ENCODE measurements at regions not wholly inside any gene's neighbourhood (a gene's known extent, or its start where the extent isn't known, plus 50 kb on each side); places are given as distances from the start of the nearest gene placed in this dataset.

- Histone ChIP-seq H2AFZ (ENCODE audit: low read depth) (no peak overlapping the region), H3K27ac (ENCODE audit: low read depth in 2 of 2, low read length in 1 of 2) (peak overlapping the region in 1 of 2 experiments; percentile 74; a peak in 2 of 4 replicates), H3K27me3 (ENCODE audit: insufficient read depth) (no peaks in the 10 kb centered on the region), H4K20me1 (ENCODE audit: insufficient read depth) (no peaks in the 10 kb centered on the region), H3F3A (replicated peaks; ENCODE audit: insufficient read depth) (no peaks in the 10 kb centered on the region), H3K79me2 (ENCODE audit: insufficient read depth) (no peaks in the 10 kb centered on the region), H3K4me1 (ENCODE audit: control insufficient read depth in 1 of 2, insufficient read depth in 2 of 2, low read depth in 1 of 2, low read length in 1 of 2) (peaks cover 0 to 39% of the 10 kb centered on the region in 2 experiments; a peak in 2 of 4 replicates), H3K9ac (no peak overlapping the region), H3K36me3 (replicated peaks in 1 of 2; ENCODE audit: control insufficient read depth in 1 of 2, insufficient read depth in 2 of 2, low read length in 1 of 2) (no peaks in the 10 kb centered on the region), H3K4me2 (no peak overlapping the region), H3K9me3 (no peaks in the 10 kb centered on the region), H3K9me2 (no peaks in the 10 kb centered on the region), H3K4me3 (ENCODE audit: low read depth in 2 of 2, low read length in 1 of 2) (no peak overlapping the region)
- TF ChIP-seq POLR2AphosphoS5 (IDR thresholded peaks at IDR 0.05; ENCODE audit: low read depth, low read length): no peak
- TF ChIP-seq MXI1 (IDR thresholded peaks at IDR 0.05; ENCODE audit: low read depth, low read length): no peak
- TF ChIP-seq USF1 (IDR thresholded peaks at IDR 0.05; ENCODE audit: borderline replicate concordance, low read depth): no peak
- no peak for TF ChIP-seq REST (IDR thresholded peaks at IDR 0.05; ENCODE audit: low read depth, low read length)
- ChIA-PET CTCF (interaction anchor here (0.9 to 3.8 kb wide), 10 partner anchors 9 to 929 kb away, joined by 3 to 16 read pairs (median 4); no protein-coding TSS in a partner anchor), POLR2A (no interaction called here)
- no peak for DNase-seq
- WGBS (ENCODE audit: low lambda C conversion rate): 41% methylated on average over 19 of the region's 21 CpGs
Observed at GRCh38 chr2:584863-585823, 92.1 kb downstream of the TMEM18 start.

- H3K4me2 ChIP-seq: no peak overlapping the region
- no peaks in the 10 kb centered on the region for H3F3A ChIP-seq (replicated peaks; ENCODE audit: insufficient read depth)
- H3K4me3 ChIP-seq (ENCODE audit: low read depth in 2 of 2, low read length in 1 of 2): no peak overlapping the region
- H3K36me3 ChIP-seq (replicated peaks in 1 of 2; ENCODE audit: control insufficient read depth in 1 of 2, insufficient read depth in 2 of 2, low read length in 1 of 2): no peaks in the 10 kb centered on the region
- H3K79me2 ChIP-seq (ENCODE audit: insufficient read depth): no peaks in the 10 kb centered on the region
- H4K20me1 ChIP-seq (ENCODE audit: insufficient read depth): no peaks in the 10 kb centered on the region
- WGBS (ENCODE audit: low lambda C conversion rate): 57% methylated on average over 13 of the region's 13 CpGs
- no peak overlapping the region; a peak in 1 of 4 replicates for H3K27ac ChIP-seq (ENCODE audit: low read depth in 2 of 2, low read length in 1 of 2)
- no peak overlapping the region for H2AFZ ChIP-seq (ENCODE audit: low read depth)
- H3K27me3 ChIP-seq (ENCODE audit: insufficient read depth): no peaks in the 10 kb centered on the region
- CTCF ChIA-PET: interaction anchor here (3.8 kb wide), 1 partner anchor 12 kb away, joined by 16 read pairs; no protein-coding TSS in a partner anchor
- no peaks in the 10 kb centered on the region for H3K9me3 ChIP-seq
- no peak for DNase-seq
- H3K9ac ChIP-seq: no peak overlapping the region
- TF ChIP-seq MXI1 (IDR thresholded peaks at IDR 0.05; ENCODE audit: low read depth, low read length) (no peak), MEF2A (IDR thresholded peaks at IDR 0.05; ENCODE audit: borderline replicate concordance, low read depth) (no peak), FOSL2 (IDR thresholded peaks at IDR 0.05; ENCODE audit: borderline replicate concordance, low read depth) (no peak), GATA2 (CRISPR knock-in tag; IDR thresholded peaks at IDR 0.05) (no peak), SMC3 (IDR thresholded peaks at IDR 0.05; ENCODE audit: low read depth, low read length) (no peak), MAX (IDR thresholded peaks at IDR 0.05; ENCODE audit: low read depth) (no peak), YY1 (IDR thresholded peaks at IDR 0.05; ENCODE audit: low read depth) (no peak)
- POLR2A ChIA-PET: no interaction called here
- peaks cover 0 to 39% of the 10 kb centered on the region in 2 experiments; a peak in 2 of 4 replicates for H3K4me1 ChIP-seq (ENCODE audit: control insufficient read depth in 1 of 2, insufficient read depth in 2 of 2, low read depth in 1 of 2, low read length in 1 of 2)
- no peaks in the 10 kb centered on the region for H3K9me2 ChIP-seq
Observed at GRCh38 chr2:583666-584065, 93.5 kb downstream of the TMEM18 start.
